BJ (cell line): ENCODE measurements at regions not wholly inside any gene's neighbourhood (a gene's known extent, or its start where the extent isn't known, plus 50 kb on each side); places are given as distances from the start of the nearest gene placed in this dataset.

Source experiments
- CTCF ChIA-PET: fragments of 350-600 bp; formaldehyde crosslinking; extraction: SDS; loops from one replicate; lab custom pipeline; 2021; ENCODE audit warnings: antibody characterized with exemption, inconsistent platforms; lab: Yijun Ruan, JAX
- POLR2A ChIA-PET: fragments of 300-600 bp; sonication (Branson Sonifier 250); formaldehyde crosslinking; extraction: SDS; loops from one replicate; lab custom pipeline; 2021; ENCODE audit warnings: antibody characterized with exemption; lab: Charles Lee
- DNase-seq: peaks from one replicate; pipeline ENCODE4 v3.0.0-alpha.2; 2011; ENCODE audit warnings: low read depth
- H3K27me3 ChIP-seq: 2 replicates; pipeline ENCODE4 v1.6.0; 2011; ENCODE audit warnings: low read length; ENCODE audit not compliant: control insufficient read depth, insufficient read depth
- H3K36me3 ChIP-seq: 2 replicates; pipeline ENCODE4 v1.5.1; 2011; ENCODE audit warnings: low read length; ENCODE audit not compliant: control insufficient read depth, insufficient read depth
- H3K4me3 ChIP-seq: 2 replicates; pipeline ENCODE4 v1.5.1; 2011; ENCODE audit warnings: low read depth, mild to moderate bottlenecking, control low read depth, low read length
- TF ChIP-seq, protein P1 (sequence below): IDR thresholded peaks from 2 replicates; pipeline ENCODE4 v1.5.1; 2011; ENCODE audit warnings: low read depth, mild to moderate bottlenecking, control low read depth, inconsistent platforms, low read length, moderate library complexity; ENCODE audit not compliant: insufficient read depth

DNA sequence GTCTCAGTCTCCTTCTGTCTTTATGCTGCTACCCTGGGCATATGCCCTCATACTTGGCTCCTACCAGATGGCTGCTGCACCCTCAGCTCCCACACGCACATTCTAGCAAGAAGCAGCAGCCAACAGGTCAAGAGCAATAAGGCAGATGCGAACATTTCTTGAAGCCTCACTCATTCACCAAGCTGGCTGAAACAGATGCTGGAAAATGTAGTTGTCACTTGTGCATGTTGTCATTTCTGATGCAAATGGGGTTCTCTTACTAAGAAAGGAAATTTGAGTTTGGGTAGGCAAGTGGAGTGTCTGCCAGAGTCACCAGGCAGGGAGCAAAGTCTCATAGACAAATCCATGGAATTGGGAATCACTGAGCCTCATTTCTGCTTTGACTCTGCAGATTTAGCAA lies 57.4 kb upstream of the SORBS2 start:
- TF ChIP-seq, protein P1, sequence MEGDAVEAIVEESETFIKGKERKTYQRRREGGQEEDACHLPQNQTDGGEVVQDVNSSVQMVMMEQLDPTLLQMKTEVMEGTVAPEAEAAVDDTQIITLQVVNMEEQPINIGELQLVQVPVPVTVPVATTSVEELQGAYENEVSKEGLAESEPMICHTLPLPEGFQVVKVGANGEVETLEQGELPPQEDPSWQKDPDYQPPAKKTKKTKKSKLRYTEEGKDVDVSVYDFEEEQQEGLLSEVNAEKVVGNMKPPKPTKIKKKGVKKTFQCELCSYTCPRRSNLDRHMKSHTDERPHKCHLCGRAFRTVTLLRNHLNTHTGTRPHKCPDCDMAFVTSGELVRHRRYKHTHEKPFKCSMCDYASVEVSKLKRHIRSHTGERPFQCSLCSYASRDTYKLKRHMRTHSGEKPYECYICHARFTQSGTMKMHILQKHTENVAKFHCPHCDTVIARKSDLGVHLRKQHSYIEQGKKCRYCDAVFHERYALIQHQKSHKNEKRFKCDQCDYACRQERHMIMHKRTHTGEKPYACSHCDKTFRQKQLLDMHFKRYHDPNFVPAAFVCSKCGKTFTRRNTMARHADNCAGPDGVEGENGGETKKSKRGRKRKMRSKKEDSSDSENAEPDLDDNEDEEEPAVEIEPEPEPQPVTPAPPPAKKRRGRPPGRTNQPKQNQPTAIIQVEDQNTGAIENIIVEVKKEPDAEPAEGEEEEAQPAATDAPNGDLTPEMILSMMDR: no peak
- Histone ChIP-seq H3K36me3 (no peaks in the 10 kb centered on the region), H3K4me3 (no peak overlapping the region), H3K27me3 (no peaks in the 10 kb centered on the region)
- DNase-seq: no peak
- ChIA-PET POLR2A (no interaction called here), CTCF (no interaction called here)

- no peaks in the 10 kb centered on the region for H3K27me3 ChIP-seq
- no peak for DNase-seq
- no peaks in the 10 kb centered on the region for H3K36me3 ChIP-seq
- TF ChIP-seq, protein P1: no peak
- ChIA-PET POLR2A (no interaction called here), CTCF (no interaction called here)
- H3K4me3 ChIP-seq: no peak overlapping the region
These were observed 58.4 kb upstream of the SORBS2 start for GRCh38 chr4:185870366-185870765.

GRCh38 chr4:185872747-185873380 lies 60.9 kb upstream of the SORBS2 start:
- no peaks in the 10 kb centered on the region for H3K36me3 ChIP-seq
- H3K4me3 ChIP-seq: no peak overlapping the region
- DNase-seq: no peak
- ChIA-PET CTCF (no interaction called here), POLR2A (no interaction called here)
- H3K27me3 ChIP-seq: no peaks in the 10 kb centered on the region
- TF ChIP-seq, protein P1: no peak

DNA sequence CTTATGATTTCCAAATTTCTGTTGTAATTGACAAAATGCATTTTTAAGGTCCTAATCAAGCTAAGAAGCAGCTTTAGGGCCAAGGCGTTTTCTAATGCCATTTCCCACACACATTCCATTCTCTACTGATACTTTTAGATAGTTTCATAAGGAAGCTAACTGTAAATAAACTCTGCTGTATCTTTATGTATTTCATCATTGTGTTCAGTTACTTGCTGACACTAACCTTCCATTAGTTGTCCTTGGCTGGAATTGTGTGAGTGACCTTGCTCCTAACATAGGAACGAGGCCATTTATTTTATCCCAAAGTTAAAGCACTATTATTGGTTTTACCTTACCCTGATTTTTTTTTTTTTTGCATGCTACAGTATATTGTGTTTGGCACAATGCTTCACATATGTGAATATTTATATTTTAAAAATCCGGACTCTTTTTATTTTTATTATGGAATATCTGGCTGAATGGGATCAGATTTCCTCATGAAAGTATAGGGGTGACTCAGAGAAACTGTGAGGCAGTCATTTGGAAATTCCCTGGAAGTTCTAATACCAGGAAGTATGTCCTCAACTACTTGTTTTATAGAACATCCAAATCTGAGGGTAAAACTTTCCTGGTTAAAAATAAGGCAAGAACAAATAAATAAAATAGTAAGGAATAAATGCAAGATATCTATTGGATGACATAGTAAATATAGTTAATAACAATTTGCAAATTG lies 62.7 kb upstream of the SORBS2 start:
- DNase-seq: peak; percentile 13
- Histone ChIP-seq H3K27me3 (no peaks in the 10 kb centered on the region), H3K36me3 (no peaks in the 10 kb centered on the region), H3K4me3 (no peak overlapping the region)
- ChIA-PET POLR2A (no interaction called here), CTCF (no interaction called here)
- TF ChIP-seq, protein P1: no peak

DNA sequence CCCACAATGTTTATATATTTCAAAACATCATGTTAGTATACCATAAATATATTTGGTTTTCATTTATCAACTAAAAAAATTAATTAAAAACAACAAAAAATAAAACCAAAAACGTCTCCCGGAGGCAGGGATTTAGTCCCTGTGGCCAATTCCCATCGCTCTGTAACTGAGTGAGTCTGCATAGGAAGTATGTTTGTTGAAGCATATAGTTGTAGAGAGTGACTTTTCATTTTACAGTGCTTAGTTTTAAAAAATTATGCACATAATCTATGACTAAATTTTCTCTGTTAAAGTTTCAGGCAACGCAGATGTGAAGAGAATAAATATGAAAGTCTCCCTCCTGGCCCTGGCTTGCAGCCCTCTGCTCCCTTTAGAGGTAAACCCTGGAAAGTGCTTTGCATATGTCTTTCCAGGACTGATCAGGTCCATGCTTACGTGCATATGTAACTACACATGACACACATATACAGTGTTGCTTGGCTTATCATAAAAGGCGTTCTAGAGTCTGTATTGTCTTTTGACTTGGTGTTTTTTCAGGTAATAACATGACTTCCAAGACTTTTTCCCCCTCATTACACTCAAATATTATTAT lies 63.4 kb upstream of the SORBS2 start:
- POLR2A ChIA-PET: no interaction called here
- TF ChIP-seq, protein P1: no peak
- H3K36me3 ChIP-seq: no peaks in the 10 kb centered on the region
- H3K4me3 ChIP-seq: no peak overlapping the region
- CTCF ChIA-PET: no interaction called here
- no peaks in the 10 kb centered on the region for H3K27me3 ChIP-seq
- DNase-seq: no peak
